A673 (cell line): ENCODE measurements at regions not wholly inside any gene's neighbourhood (a gene's known extent, or its start where the extent isn't known, plus 50 kb on each side); places are given as distances from the start of the nearest gene placed in this dataset.

ENCODE experiments used
- CTCF ChIP-seq: fragments of 300-800, 200-600 bp; sonication (generic); conservative IDR thresholded peaks from 2 replicates; pipeline ENCODE4 v1.5.1; 2017; ENCODE audit warnings: low read depth, mild to moderate bottlenecking, antibody characterized with exemption, low read length, moderate library complexity, mixed read lengths
- EZH2 ChIP-seq: fragments of 200-600 bp; sonication (generic); IDR thresholded peaks from 2 replicates; pipeline ENCODE4 v1.6.1; 2017; ENCODE audit warnings: borderline replicate concordance, low read depth, mild to moderate bottlenecking, mixed read lengths, antibody characterized with exemption, low read length; ENCODE audit not compliant: poor library complexity, severe bottlenecking

GRCh38 chr2:79292239-79292957 is 132.8 kb upstream of the REG3A start:
- TF ChIP-seq CTCF (no peak), EZH2 (no peak)
